22Rv1 (cell line): ENCODE measurements at regions not wholly inside any gene's neighbourhood (a gene's known extent, or its start where the extent isn't known, plus 50 kb on each side); places are given as distances from the start of the nearest gene placed in this dataset.

Experiments used
- ZFX ChIP-seq: fragments of 450-650 bp; IDR thresholded peaks from 2 replicates; pipeline ENCODE4 v1.6.1; 2017; ENCODE audit warnings: antibody characterized with exemption, borderline replicate concordance
- TF ChIP-seq, protein P1 (sequence below): fragments of 450-650 bp; IDR thresholded peaks from 2 replicates; pipeline ENCODE4 v1.5.1; 2017; ENCODE audit warnings: mild to moderate bottlenecking

DNA sequence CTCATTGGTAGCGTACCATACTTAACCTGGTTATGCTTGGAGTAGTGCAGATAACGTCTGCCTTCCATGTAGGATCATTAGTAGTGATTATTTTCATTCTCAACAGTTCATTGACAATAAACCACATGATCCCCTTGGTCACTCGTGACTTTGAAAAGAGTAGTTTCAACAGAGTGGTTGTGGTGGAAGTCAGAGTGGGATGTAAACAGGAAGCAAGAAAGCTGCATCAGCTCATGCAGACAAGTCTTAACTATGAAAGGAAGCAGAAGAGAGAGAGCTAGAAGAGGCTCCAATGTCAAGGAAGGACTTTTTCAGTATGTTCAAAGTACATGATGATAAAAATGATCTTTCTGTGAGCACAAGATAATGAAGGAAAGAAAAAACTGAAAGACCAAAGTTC lies 287.4 kb downstream of the MBD2 start:
- TF ChIP-seq, protein P1, sequence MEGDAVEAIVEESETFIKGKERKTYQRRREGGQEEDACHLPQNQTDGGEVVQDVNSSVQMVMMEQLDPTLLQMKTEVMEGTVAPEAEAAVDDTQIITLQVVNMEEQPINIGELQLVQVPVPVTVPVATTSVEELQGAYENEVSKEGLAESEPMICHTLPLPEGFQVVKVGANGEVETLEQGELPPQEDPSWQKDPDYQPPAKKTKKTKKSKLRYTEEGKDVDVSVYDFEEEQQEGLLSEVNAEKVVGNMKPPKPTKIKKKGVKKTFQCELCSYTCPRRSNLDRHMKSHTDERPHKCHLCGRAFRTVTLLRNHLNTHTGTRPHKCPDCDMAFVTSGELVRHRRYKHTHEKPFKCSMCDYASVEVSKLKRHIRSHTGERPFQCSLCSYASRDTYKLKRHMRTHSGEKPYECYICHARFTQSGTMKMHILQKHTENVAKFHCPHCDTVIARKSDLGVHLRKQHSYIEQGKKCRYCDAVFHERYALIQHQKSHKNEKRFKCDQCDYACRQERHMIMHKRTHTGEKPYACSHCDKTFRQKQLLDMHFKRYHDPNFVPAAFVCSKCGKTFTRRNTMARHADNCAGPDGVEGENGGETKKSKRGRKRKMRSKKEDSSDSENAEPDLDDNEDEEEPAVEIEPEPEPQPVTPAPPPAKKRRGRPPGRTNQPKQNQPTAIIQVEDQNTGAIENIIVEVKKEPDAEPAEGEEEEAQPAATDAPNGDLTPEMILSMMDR, result no peak
- no peak for TF ChIP-seq ZFX
